PC-9 (cell line): ENCODE measurements at regions not wholly inside any gene's neighbourhood (a gene's known extent, or its start where the extent isn't known, plus 50 kb on each side); places are given as distances from the start of the nearest gene placed in this dataset.

Source experiments
- BruUV-seq: library from RNA; stranded (reverse); fragments of 400-500 nt; replicated peaks from 2 replicates; lab custom pipeline; 2021; lab: Mats Ljungman, UMichigan
- CTCF ChIA-PET: fragments of 300-600 bp; sonication (Branson Sonifier 250); formaldehyde crosslinking; loops from one replicate; lab custom pipeline; 2022; ENCODE audit warnings: antibody characterized with exemption; lab: Charles Lee
- POLR2A ChIA-PET: fragments of 300-600 bp; sonication (Branson Sonifier 250); formaldehyde crosslinking; loops from one replicate; lab custom pipeline; 2022; ENCODE audit warnings: antibody characterized with exemption; ENCODE audit not compliant: unreplicated experiment; lab: Charles Lee
- DNase-seq, 2 experiments: peaks; one replicate each; pipeline versions ENCODE4 v3.0.0 to v3.0.0-alpha.2; 2015 to 2022; ENCODE audit warnings: mixed read lengths in 1 of 2
- H2AFZ ChIP-seq: fragments of 200-600 bp; sonication (generic); 2 replicates; pipeline ENCODE4 v1.8.1; 2017; ENCODE audit warnings: antibody characterized with exemption
- H3F3A ChIP-seq: fragments of 200-600 bp; sonication (generic); 2 replicates; pipeline ENCODE4 v1.8.1; 2017; ENCODE audit warnings: antibody characterized with exemption, mild to moderate bottlenecking, low read depth; ENCODE audit not compliant: insufficient read depth
- H3K27ac ChIP-seq: fragments of 200-600 bp; sonication (generic); 2 replicates; pipeline ENCODE4 v1.6.1; 2016; ENCODE audit warnings: mixed run types
- H3K27me3 ChIP-seq: fragments of 200-600 bp; sonication (generic); 2 replicates; pipeline ENCODE4 v1.6.1; 2016; ENCODE audit warnings: low read depth, mixed run types; ENCODE audit not compliant: insufficient read depth
- H3K36me3 ChIP-seq: fragments of 200-600 bp; sonication (generic); 2 replicates; pipeline ENCODE4 v1.6.1; 2016; ENCODE audit warnings: low read depth, mixed run types
- H3K4me1 ChIP-seq: fragments of 200-600 bp; sonication (generic); replicated peaks from 2 replicates; pipeline ENCODE4 v1.6.1; 2016; ENCODE audit warnings: mixed run types; ENCODE audit not compliant: insufficient read depth
- H3K4me2 ChIP-seq: fragments of 200-600 bp; sonication (generic); 2 replicates; pipeline ENCODE4 v1.6.1; 2017; ENCODE audit warnings: mixed run types
- H3K4me3 ChIP-seq: fragments of 200-600 bp; sonication (generic); 2 replicates; pipeline ENCODE4 v1.6.1; 2016; ENCODE audit warnings: mixed run types
- H3K79me2 ChIP-seq: fragments of 200-600 bp; sonication (generic); 2 replicates; pipeline ENCODE4 v1.6.1; 2017; ENCODE audit warnings: low read depth, mixed run types
- H3K9me2 ChIP-seq: fragments of 200-600 bp; sonication (generic); 2 replicates; pipeline ENCODE4 v1.8.1; 2017; ENCODE audit warnings: mild to moderate bottlenecking; ENCODE audit not compliant: insufficient read depth
- H3K9me3 ChIP-seq: fragments of 200-600 bp; sonication (generic); 2 replicates; pipeline ENCODE4 v1.8.1; 2016; ENCODE audit warnings: low read depth; ENCODE audit not compliant: insufficient read depth
- H4K20me1 ChIP-seq: fragments of 200-600 bp; sonication (generic); 2 replicates; pipeline ENCODE4 v1.8.1; 2017; ENCODE audit not compliant: insufficient read depth
- EZH2 ChIP-seq: fragments of 200-600 bp; sonication (generic); IDR thresholded peaks from 2 replicates; pipeline ENCODE4 v1.8.0; 2017; ENCODE audit warnings: antibody characterized with exemption, low read depth
- intact Hi-C: fragments of 100-400 bp; cut with micrococcal nuclease; formaldehyde crosslinking; loops from one replicate; pipeline ENCODE4 v1.10.0; 2022; ENCODE audit not compliant: unreplicated experiment
- TF ChIP-seq, protein P1 (sequence below): fragments of 200-600 bp; sonication (generic); conservative IDR thresholded peaks from 2 replicates; pipeline ENCODE4 v1.6.1; 2017; ENCODE audit warnings: mixed run types, antibody characterized with exemption, mild to moderate bottlenecking, moderate library complexity

DNA sequence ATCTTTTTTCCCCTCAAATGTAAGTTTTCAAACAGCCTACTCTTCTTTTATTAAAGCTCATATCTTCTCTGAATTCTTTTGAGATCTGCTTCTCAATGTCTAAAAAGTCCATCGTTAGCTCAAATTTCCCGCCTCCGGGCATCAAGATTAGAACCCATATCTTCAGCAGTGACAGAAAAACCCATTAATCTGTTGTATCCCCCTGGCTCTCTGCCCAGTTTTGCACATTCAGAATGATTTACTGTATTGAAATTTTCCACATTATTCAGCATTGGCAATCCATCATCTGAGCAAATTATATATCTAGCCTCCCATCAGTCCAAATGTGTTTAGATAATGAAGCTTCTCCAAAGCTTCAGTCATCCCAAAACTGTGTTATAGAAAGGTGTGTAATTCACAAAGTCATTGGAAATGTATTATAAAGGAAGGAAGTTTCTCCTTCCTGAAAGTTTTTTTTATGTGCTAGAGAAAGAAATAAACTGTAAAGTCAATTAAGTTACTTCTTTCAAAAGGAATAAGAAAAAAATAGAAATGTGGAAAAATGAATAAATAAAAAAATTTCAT is 849.9 kb downstream of the MAT2B start:
- no TSS peak for BruUV-seq
- CTCF ChIA-PET: no interaction called here
- POLR2A ChIA-PET: no interaction called here

DNA sequence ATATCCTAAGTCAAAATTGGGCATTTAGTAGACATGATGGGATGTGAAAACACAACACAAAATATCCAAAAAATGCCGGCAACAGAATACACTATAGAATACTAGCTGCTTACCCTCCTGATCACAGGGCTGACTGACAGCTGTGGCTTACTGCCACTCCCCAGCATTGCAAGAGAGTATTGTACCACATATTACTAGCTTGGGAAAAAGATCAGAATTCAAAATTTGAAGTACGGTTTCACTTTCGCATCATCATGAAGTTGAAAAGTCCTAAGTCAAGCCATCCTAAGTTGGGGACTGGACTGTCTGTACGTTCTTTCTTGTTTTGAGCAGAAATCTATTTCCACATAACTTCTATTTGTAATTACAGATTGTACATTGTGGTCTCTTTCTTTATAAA is 851.4 kb downstream of the MAT2B start:
- intact Hi-C loops: no loop called here
- no TSS peak for BruUV-seq

More for the DNA sequence above, 849.9 kb downstream of the MAT2B start:
- Histone ChIP-seq H3K36me3 (no peaks in the 10 kb centered on the region), H3K27me3 (no peaks in the 10 kb centered on the region), H2AFZ (no peak overlapping the region), H3K27ac (no peak overlapping the region), H3K4me3 (no peak overlapping the region), H3K4me1 (no peaks in the 10 kb centered on the region), H3K9me2 (no peaks in the 10 kb centered on the region), H3K79me2 (no peaks in the 10 kb centered on the region), H4K20me1 (no peaks in the 10 kb centered on the region), H3K4me2 (no peak overlapping the region), H3K9me3 (no peaks in the 10 kb centered on the region), H3F3A (no peaks in the 10 kb centered on the region)
- TF ChIP-seq, protein P1, sequence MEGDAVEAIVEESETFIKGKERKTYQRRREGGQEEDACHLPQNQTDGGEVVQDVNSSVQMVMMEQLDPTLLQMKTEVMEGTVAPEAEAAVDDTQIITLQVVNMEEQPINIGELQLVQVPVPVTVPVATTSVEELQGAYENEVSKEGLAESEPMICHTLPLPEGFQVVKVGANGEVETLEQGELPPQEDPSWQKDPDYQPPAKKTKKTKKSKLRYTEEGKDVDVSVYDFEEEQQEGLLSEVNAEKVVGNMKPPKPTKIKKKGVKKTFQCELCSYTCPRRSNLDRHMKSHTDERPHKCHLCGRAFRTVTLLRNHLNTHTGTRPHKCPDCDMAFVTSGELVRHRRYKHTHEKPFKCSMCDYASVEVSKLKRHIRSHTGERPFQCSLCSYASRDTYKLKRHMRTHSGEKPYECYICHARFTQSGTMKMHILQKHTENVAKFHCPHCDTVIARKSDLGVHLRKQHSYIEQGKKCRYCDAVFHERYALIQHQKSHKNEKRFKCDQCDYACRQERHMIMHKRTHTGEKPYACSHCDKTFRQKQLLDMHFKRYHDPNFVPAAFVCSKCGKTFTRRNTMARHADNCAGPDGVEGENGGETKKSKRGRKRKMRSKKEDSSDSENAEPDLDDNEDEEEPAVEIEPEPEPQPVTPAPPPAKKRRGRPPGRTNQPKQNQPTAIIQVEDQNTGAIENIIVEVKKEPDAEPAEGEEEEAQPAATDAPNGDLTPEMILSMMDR: no peak
- TF ChIP-seq EZH2: no peak
- intact Hi-C loops: no loop called here
- no peak for DNase-seq

DNA sequence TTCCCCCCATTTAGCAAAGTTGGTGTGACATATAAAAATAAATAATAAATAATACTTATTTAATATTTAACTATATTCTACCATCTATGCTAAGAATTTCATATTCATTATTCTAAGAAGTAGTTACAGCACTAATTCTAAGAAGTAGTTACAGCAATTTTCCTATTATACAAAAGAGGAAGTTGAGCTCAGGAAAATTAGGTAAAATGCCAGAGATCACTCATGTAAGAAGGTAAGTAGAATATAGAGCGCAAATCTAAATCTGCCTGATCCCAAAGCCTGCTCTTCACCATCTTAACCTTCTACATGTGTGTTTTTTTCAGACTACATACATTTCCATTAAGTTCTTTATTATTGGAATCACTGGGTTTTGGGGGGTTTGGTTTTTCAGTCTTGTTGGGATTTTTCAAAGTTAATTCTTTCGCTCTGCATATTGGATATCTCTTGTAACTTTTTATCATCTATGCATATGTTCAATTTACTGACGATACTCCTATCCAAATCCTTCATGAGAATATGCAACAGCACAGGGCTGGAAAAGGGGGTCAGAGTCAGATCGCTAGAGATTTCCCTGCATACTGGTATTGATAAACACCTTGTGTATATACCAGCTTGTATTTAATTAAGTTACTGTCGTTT is 852.1 kb downstream of the MAT2B start:
- TF ChIP-seq, protein P1: no peak
- TF ChIP-seq EZH2: no peak
- no peaks in the 10 kb centered on the region for H4K20me1 ChIP-seq

More for the DNA sequence above, 851.4 kb downstream of the MAT2B start:
- Histone ChIP-seq H2AFZ (no peak overlapping the region), H3K27me3 (peaks cover 1% of the 10 kb centered on the region; the same call in 1 of the 2 replicates), H3F3A (no peaks in the 10 kb centered on the region), H3K36me3 (no peaks in the 10 kb centered on the region), H3K4me3 (no peak overlapping the region), H3K27ac (no peak overlapping the region), H4K20me1 (no peaks in the 10 kb centered on the region), H3K9me3 (no peaks in the 10 kb centered on the region), H3K79me2 (no peaks in the 10 kb centered on the region), H3K9me2 (no peaks in the 10 kb centered on the region), H3K4me2 (no peak overlapping the region), H3K4me1 (no peaks in the 10 kb centered on the region)
- ChIA-PET CTCF (no interaction called here), POLR2A (no interaction called here)
- DNase-seq: no peak
- TF ChIP-seq, protein P1: no peak
- TF ChIP-seq EZH2: no peak

More for the DNA sequence above, 852.1 kb downstream of the MAT2B start:
- no peaks in the 10 kb centered on the region for H3K79me2 ChIP-seq
- ChIA-PET POLR2A (no interaction called here), CTCF (no interaction called here)
- no peak overlapping the region for H3K4me2 ChIP-seq
- H3K4me1 ChIP-seq: no peaks in the 10 kb centered on the region
- no peak overlapping the region for H3K4me3 ChIP-seq
- no peak overlapping the region for H3K27ac ChIP-seq
- H3F3A ChIP-seq: no peaks in the 10 kb centered on the region
- intact Hi-C loops: no loop called here
- BruUV-seq: no TSS peak
- no peaks in the 10 kb centered on the region for H3K9me2 ChIP-seq
- H3K27me3 ChIP-seq: peaks cover 6% of the 10 kb centered on the region; the same call in 1 of the 2 replicates
- DNase-seq: no peak
- H3K36me3 ChIP-seq: no peaks in the 10 kb centered on the region
- H3K9me3 ChIP-seq: no peaks in the 10 kb centered on the region
- H2AFZ ChIP-seq: no peak overlapping the region
